LoVo (cell line): ENCODE measurements at regions not wholly inside any gene's neighbourhood (a gene's known extent, or its start where the extent isn't known, plus 50 kb on each side); places are given as distances from the start of the nearest gene placed in this dataset.

ENCODE experiments used
- DNase-seq: peaks from one replicate; pipeline ENCODE4 v3.0.0-alpha.2; 2016; ENCODE audit warnings: low spot score

- DNase-seq, result no peak
Observed at GRCh38 chr3:22476976-22477375, 726.0 kb upstream of the ZNF385D start.

GRCh38 chr3:22485954-22486353, 717.2 kb upstream of the UBE2E2 start:
- DNase-seq, result no peak

- DNase-seq, result no peak
Observed at GRCh38 chr3:22490747-22491146, 712.4 kb upstream of the UBE2E2 start.

- no peak for DNase-seq
Observed at GRCh38 chr3:22491344-22491743, 711.8 kb upstream of the UBE2E2 start.

- no peak for DNase-seq
Observed at GRCh38 chr3:22492342-22492741, 710.8 kb upstream of the UBE2E2 start.

GRCh38 chr3:22495241-22495640, 707.9 kb upstream of the UBE2E2 start:
- DNase-seq, result no peak

- DNase-seq, result no peak
Observed at GRCh38 chr3:22495791-22496190, 707.3 kb upstream of the UBE2E2 start.

GRCh38 chr3:22496641-22497040, 706.5 kb upstream of the UBE2E2 start:
- DNase-seq, result no peak

GRCh38 chr3:22506871-22507270, 696.3 kb upstream of the UBE2E2 start:
- DNase-seq, result no peak

GRCh38 chr3:22507709-22508108, 695.4 kb upstream of the UBE2E2 start:
- DNase-seq, result no peak

- DNase-seq, result no peak
Observed at GRCh38 chr3:22523925-22524324, 679.2 kb upstream of the UBE2E2 start.

GRCh38 chr3:22526266-22526837, 676.8 kb upstream of the UBE2E2 start:
- no peak for DNase-seq

GRCh38 chr3:22536541-22536940, 666.6 kb upstream of the UBE2E2 start:
- DNase-seq, result no peak

GRCh38 chr3:22537560-22537959, 665.6 kb upstream of the UBE2E2 start:
- DNase-seq, result no peak

GRCh38 chr3:22542311-22542710, 660.8 kb upstream of the UBE2E2 start:
- no peak for DNase-seq

GRCh38 chr3:22555753-22556435, 647.2 kb upstream of the UBE2E2 start:
- DNase-seq, result no peak

- DNase-seq, result no peak
Observed at GRCh38 chr3:22565393-22565792, 637.7 kb upstream of the UBE2E2 start.

GRCh38 chr3:22568285-22568684, 634.8 kb upstream of the UBE2E2 start:
- no peak for DNase-seq

- DNase-seq, result no peak
Observed at GRCh38 chr3:22569570-22569969, 633.6 kb upstream of the UBE2E2 start.

- no peak for DNase-seq
Observed at GRCh38 chr3:22581007-22581406, 622.1 kb upstream of the UBE2E2 start.

- no peak for DNase-seq
Observed at GRCh38 chr3:22582266-22582665, 620.9 kb upstream of the UBE2E2 start.

- DNase-seq, result peak; percentile 6
Observed at GRCh38 chr3:22585504-22585903, 617.6 kb upstream of the UBE2E2 start.

- no peak for DNase-seq
Observed at GRCh38 chr3:22585911-22586310, 617.2 kb upstream of the UBE2E2 start.

GRCh38 chr3:22587446-22587845, 615.7 kb upstream of the UBE2E2 start:
- no peak for DNase-seq
